CD14-positive monocyte (primary cell): ENCODE measurements at regions not wholly inside any gene's neighbourhood (a gene's known extent, or its start where the extent isn't known, plus 50 kb on each side); places are given as distances from the start of the nearest gene placed in this dataset.

ENCODE experiments used
- DNase-seq, 3 donors: peaks; one replicate each; pipeline ENCODE4 v3.0.0-alpha.2; 2011 to 2022
- H2AFZ ChIP-seq: 2 replicates; pipeline ENCODE4 v1.6.0; 2012; ENCODE audit warnings: mild to moderate bottlenecking, low read depth, low read length, inconsistent platforms; ENCODE audit not compliant: insufficient read depth, poor library complexity, severe bottlenecking
- H3K27ac ChIP-seq, 2 donors: 1 replicate in 1 of 2; 2 replicates in 1 of 2; pipeline ENCODE4 v1.5.1; 2012 to 2013; ENCODE audit warnings: low read length in 2 of 2, control low read depth in 1 of 2, inconsistent platforms in 1 of 2, low read depth in 1 of 2, mild to moderate bottlenecking in 1 of 2
- H3K27me3 ChIP-seq, 2 donors: one replicate each; pipeline versions ENCODE4 v1.6.0 to v1.6.1; 2011 to 2013; ENCODE audit warnings: low read length in 2 of 2; ENCODE audit not compliant: control insufficient read depth in 2 of 2, insufficient read depth in 2 of 2
- H3K36me3 ChIP-seq, 2 donors: replicated peaks in 1 of 2; 1 replicate in 1 of 2; 2 replicates in 1 of 2; pipeline versions ENCODE4 v1.5.1 to v1.6.1; 2012 to 2013; ENCODE audit warnings: low read length in 2 of 2, control low read depth in 1 of 2, inconsistent platforms in 1 of 2, mild to moderate bottlenecking in 1 of 2; ENCODE audit not compliant: insufficient read depth in 2 of 2, control insufficient read depth in 1 of 2
- H3K4me1 ChIP-seq, 2 donors: 1 replicate in 1 of 2; 2 replicates in 1 of 2; pipeline versions ENCODE4 v1.5.1 to v1.6.1; 2012 to 2013; ENCODE audit warnings: low read length in 2 of 2, control low read depth in 1 of 2, inconsistent platforms in 1 of 2, mild to moderate bottlenecking in 1 of 2, moderate library complexity in 1 of 2; ENCODE audit not compliant: insufficient read depth in 2 of 2, control insufficient read depth in 1 of 2
- H3K4me2 ChIP-seq: replicated peaks from 2 replicates; pipeline ENCODE3; 2012; ENCODE audit warnings: low read length, moderate library complexity, mild to moderate bottlenecking; ENCODE audit not compliant: poor library complexity, severe bottlenecking; ENCODE audit errors: extremely low read depth
- H3K4me3 ChIP-seq, 3 experiments: fragments of 200-600 bp in 1 of 3; sonication (generic) in 1 of 3; replicated peaks in 1 of 3; 1 replicate in 2 of 3; 2 replicates in 1 of 3; pipeline ENCODE4 v1.5.1; 2011 to 2013; ENCODE audit warnings: low read length in 3 of 3, mild to moderate bottlenecking in 3 of 3, control low read depth in 2 of 3, low read depth in 2 of 3, inconsistent platforms in 1 of 3, moderate library complexity in 1 of 3
- H3K79me2 ChIP-seq: 2 replicates; pipeline ENCODE4 v1.6.0; 2012; ENCODE audit warnings: mild to moderate bottlenecking, control low read depth, inconsistent platforms, low read length, moderate library complexity; ENCODE audit not compliant: insufficient read depth
- H3K9ac ChIP-seq: 2 replicates; pipeline ENCODE4 v1.6.0; 2017; ENCODE audit warnings: low read length, mild to moderate bottlenecking; ENCODE audit not compliant: insufficient read depth, poor library complexity, severe bottlenecking
- H3K9me3 ChIP-seq, 2 donors: replicated peaks in 1 of 2; 1 replicate in 1 of 2; 2 replicates in 1 of 2; pipeline versions ENCODE4 v1.5.1 to v1.6.1; 2012 to 2013; ENCODE audit warnings: low read length in 2 of 2, control low read depth in 1 of 2; ENCODE audit not compliant: control insufficient read depth in 1 of 2, insufficient read depth in 1 of 2
- H4K20me1 ChIP-seq: 2 replicates; pipeline ENCODE4 v1.6.0; 2012; ENCODE audit warnings: mild to moderate bottlenecking, low read length, control low read depth, moderate library complexity; ENCODE audit not compliant: insufficient read depth
- H3K27ac Mint-ChIP-seq, 7 donors: one replicate each; pipeline ENCODE4 v1.8.0; 2020; ENCODE audit warnings: mild to moderate bottlenecking in 7 of 7, mixed read lengths in 7 of 7, moderate library complexity in 6 of 7, inconsistent platforms in 2 of 7
- H3K27me3 Mint-ChIP-seq, 3 donors: one replicate each; pipeline ENCODE4 v1.8.0; 2021 to 2022; ENCODE audit warnings: low read depth in 3 of 3, mild to moderate bottlenecking in 3 of 3, mixed read lengths in 3 of 3, moderate library complexity in 3 of 3, inconsistent platforms in 1 of 3
- H3K36me3 Mint-ChIP-seq, 2 donors: one replicate each; pipeline ENCODE4 v1.8.0; 2020; ENCODE audit warnings: mixed read lengths in 2 of 2, inconsistent platforms in 1 of 2, mild to moderate bottlenecking in 1 of 2
- H3K4me1 Mint-ChIP-seq: one replicate; pipeline ENCODE4 v1.8.0; 2020; ENCODE audit warnings: mild to moderate bottlenecking, mixed read lengths
- H3K4me3 Mint-ChIP-seq, 2 donors: one replicate each; pipeline ENCODE4 v1.8.0; 2020; ENCODE audit warnings: mild to moderate bottlenecking in 2 of 2, mixed read lengths in 2 of 2, moderate library complexity in 1 of 2
- H3K9me3 Mint-ChIP-seq, 7 donors: one replicate each; pipeline ENCODE4 v1.8.0; 2020 to 2022; ENCODE audit warnings: mixed read lengths in 7 of 7, mild to moderate bottlenecking in 6 of 7, moderate library complexity in 6 of 7, inconsistent platforms in 2 of 7
- CTCF ChIP-seq: fragments of 200-600 bp; IDR thresholded peaks from one replicate; pipeline ENCODE4 v1.8.0; 2022; ENCODE audit warnings: antibody characterized with exemption, mild to moderate bottlenecking
- WGBS: methylation state at CpG from one replicate; pipeline ENCODE4 v1.1.5; 2013; ENCODE audit warnings: missing lambda C conversion rate; ENCODE audit not compliant: insufficient coverage; 5-methylcytosine and 5-hydroxymethylcytosine counted together
- intact Hi-C, 2 donors: fragments of 100-400 bp; cut with micrococcal nuclease; formaldehyde crosslinking; loops; one replicate each; pipeline versions ENCODE4 v1.15.0 to v1.15.1; 2023

DNA sequence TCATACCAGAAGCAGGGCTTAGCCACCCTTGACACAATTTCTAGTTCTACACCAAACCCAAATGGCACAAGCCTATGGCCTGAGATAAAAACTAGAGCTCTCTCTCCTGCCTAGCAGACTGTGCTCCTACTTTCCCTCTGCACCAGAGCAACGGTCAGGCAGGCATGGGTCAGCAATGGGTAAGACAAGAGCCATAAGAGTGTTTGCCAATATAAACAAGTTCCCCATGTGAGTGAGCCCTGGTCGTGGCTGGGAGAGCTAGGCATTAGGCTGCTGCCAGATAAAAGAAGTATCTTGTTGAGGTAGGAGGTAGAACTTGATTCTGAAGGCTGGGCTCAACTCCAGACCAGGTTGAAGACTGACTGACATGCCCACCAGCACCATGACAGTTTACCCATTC, 1979.1 kb downstream of the OLFM4 start:
- Histone ChIP-seq H3K4me2 (no peak overlapping the region), H3K36me3 (no peaks in the 10 kb centered on the region), H3K79me2 (no peaks in the 10 kb centered on the region), H3K27ac (no peak overlapping the region), H3K9me3 (peaks cover 0 to 6% of the 10 kb centered on the region in 2 donors), H3K4me1 (no peaks in the 10 kb centered on the region), H2AFZ (no peak overlapping the region), H3K4me3 (no peak overlapping the region), H3K27me3 (no peaks in the 10 kb centered on the region), H3K9ac (no peak overlapping the region), H4K20me1 (no peaks in the 10 kb centered on the region)
- no peak overlapping the region for H3K4me3 Mint-ChIP-seq
- peaks cover 0 to 7% (median 2%) of the 10 kb centered on the region in 7 donors for H3K9me3 Mint-ChIP-seq
- intact Hi-C loops, result no loop called here
- DNase-seq, result no peak
- H3K27ac Mint-ChIP-seq, result no peak overlapping the region
- H3K36me3 Mint-ChIP-seq, result no peaks in the 10 kb centered on the region
- H3K4me1 Mint-ChIP-seq, result no peaks in the 10 kb centered on the region
- peaks cover 0 to 3% (median 0%) of the 10 kb centered on the region in 3 donors for H3K27me3 Mint-ChIP-seq
- TF ChIP-seq CTCF, result no peak
- WGBS, result 50% methylated on average over 1 of the region's 2 CpGs

- intact Hi-C loops, result no loop called here
- H3K4me2 ChIP-seq, result no peak overlapping the region
- H4K20me1 ChIP-seq, result no peaks in the 10 kb centered on the region
- no peaks in the 10 kb centered on the region for H3K27me3 ChIP-seq
- H3K4me3 ChIP-seq, result no peak overlapping the region
- H3K4me1 Mint-ChIP-seq, result no peaks in the 10 kb centered on the region
- H3K9ac ChIP-seq, result no peak overlapping the region
- no peak overlapping the region for H2AFZ ChIP-seq
- H3K27ac ChIP-seq, result no peak overlapping the region
- peaks cover 0 to 1% (median 0%) of the 10 kb centered on the region in 3 donors for H3K27me3 Mint-ChIP-seq
- no peaks in the 10 kb centered on the region for H3K79me2 ChIP-seq
- no peak overlapping the region for H3K4me3 Mint-ChIP-seq
- TF ChIP-seq CTCF, result no peak
- no peaks in the 10 kb centered on the region for H3K4me1 ChIP-seq
- 67% methylated on average over 3 of the region's 4 CpGs for WGBS
- peaks cover 1 to 4% of the 10 kb centered on the region in 2 donors for H3K9me3 ChIP-seq
- no peak overlapping the region for H3K27ac Mint-ChIP-seq
- DNase-seq, result no peak
- H3K36me3 Mint-ChIP-seq, result no peaks in the 10 kb centered on the region
- H3K9me3 Mint-ChIP-seq, result peaks cover 0 to 5% (median 0%) of the 10 kb centered on the region in 7 donors
- H3K36me3 ChIP-seq, result no peaks in the 10 kb centered on the region
These were observed 1984.4 kb downstream of the OLFM4 start for GRCh38 chr13:55013051-55013450.
